ENCODE measurements at regions not wholly inside any gene's neighbourhood (a gene's known extent, or its start where the extent isn't known, plus 50 kb on each side); places are given as distances from the start of the nearest gene placed in this dataset.

GRCh38 chr20:6471110-6471647 is 296.3 kb upstream of the BMP2 start:
- TF ChIP-seq POLR2AphosphoS5 (IDR thresholded peaks at IDR 0.05; ENCODE audit: low read depth) (no peak), CTCF (IDR thresholded peaks at IDR 0.05; ENCODE audit: insufficient read depth, low read length) (no peak), REST (IDR thresholded peaks at IDR 0.05; ENCODE audit: insufficient replicate concordance, low read depth) (no peak)

Measured in HL-60 (cell line).